GM23338 (cell line): ENCODE measurements at regions not wholly inside any gene's neighbourhood (a gene's known extent, or its start where the extent isn't known, plus 50 kb on each side); places are given as distances from the start of the nearest gene placed in this dataset.

Experiments used
- ATAC-seq: fragments of 200-7000 bp; cut with Tn5 transposase; 3 replicates; pipeline ENCODE4 v1.9.1; 2020
- DNase-seq: peaks from one replicate; pipeline ENCODE4 v3.0.0-alpha.2; 2015; ENCODE audit warnings: low spot score
- H2AFZ ChIP-seq: fragments of 200-600 bp; sonication (generic); 2 replicates; pipeline ENCODE4 v1.8.0; 2016; ENCODE audit warnings: antibody characterized with exemption, mild to moderate bottlenecking, moderate library complexity
- H3F3A ChIP-seq: fragments of 200-600 bp; sonication (generic); replicated peaks from 2 replicates; pipeline ENCODE4 v1.8.0; 2017; ENCODE audit warnings: antibody characterized with exemption, mixed run types, low read depth
- H3K27ac ChIP-seq: fragments of 200-600 bp; sonication (generic); 2 replicates; pipeline ENCODE4 v1.6.1; 2016; ENCODE audit warnings: low read depth
- H3K27me3 ChIP-seq: fragments of 200-600 bp; sonication (generic); 2 replicates; pipeline ENCODE4 v1.8.0; 2016; ENCODE audit warnings: mild to moderate bottlenecking, mixed run types, moderate library complexity; ENCODE audit not compliant: insufficient read depth
- H3K36me3 ChIP-seq: fragments of 200-600 bp; sonication (generic); 2 replicates; pipeline ENCODE4 v1.8.0; 2016; ENCODE audit warnings: mild to moderate bottlenecking; ENCODE audit not compliant: insufficient read depth
- H3K4me1 ChIP-seq: fragments of 200-600 bp; sonication (generic); 2 replicates; pipeline ENCODE4 v1.8.0; 2016; ENCODE audit warnings: mild to moderate bottlenecking, moderate library complexity; ENCODE audit not compliant: insufficient read depth
- H3K4me2 ChIP-seq: fragments of 200-600 bp; sonication (generic); 2 replicates; pipeline ENCODE4 v1.7.1; 2017; ENCODE audit warnings: mixed run types
- H3K4me3 ChIP-seq: fragments of 200-600 bp; sonication (generic); 2 replicates; pipeline ENCODE4 v1.6.1; 2016; ENCODE audit warnings: mixed run types
- H3K79me2 ChIP-seq: fragments of 200-600 bp; sonication (generic); replicated peaks from 2 replicates; pipeline ENCODE4 v1.8.0; 2017; ENCODE audit warnings: mild to moderate bottlenecking; ENCODE audit not compliant: insufficient read depth
- H3K9me2 ChIP-seq: fragments of 200-600 bp; sonication (generic); 2 replicates; pipeline ENCODE4 v1.8.0; 2017; ENCODE audit not compliant: insufficient read depth
- H4K20me1 ChIP-seq: fragments of 200-600 bp; sonication (generic); replicated peaks from 2 replicates; pipeline ENCODE4 v1.8.0; 2017; ENCODE audit warnings: mild to moderate bottlenecking; ENCODE audit not compliant: insufficient read depth
- H3K27ac Mint-ChIP-seq: 2 replicates; pipeline ENCODE4 v1.8.0; 2020; ENCODE audit warnings: inconsistent platforms, mild to moderate bottlenecking, moderate library complexity, mixed read lengths
- H3K27me3 Mint-ChIP-seq: 3 replicates; pipeline ENCODE4 v1.8.0; 2022; ENCODE audit warnings: low read depth, mild to moderate bottlenecking, moderate library complexity, mixed read lengths, inconsistent platforms; ENCODE audit not compliant: insufficient read depth, poor library complexity
- H3K36me3 Mint-ChIP-seq: 3 replicates; pipeline ENCODE4 v1.8.0; 2021; ENCODE audit warnings: low read depth, mild to moderate bottlenecking, inconsistent platforms, moderate library complexity, mixed read lengths
- H3K4me1 Mint-ChIP-seq: 3 replicates; pipeline ENCODE4 v1.8.0; 2020; ENCODE audit warnings: mild to moderate bottlenecking, inconsistent platforms, mixed read lengths
- H3K4me3 Mint-ChIP-seq: 3 replicates; pipeline ENCODE4 v1.8.0; 2021; ENCODE audit warnings: moderate library complexity, mild to moderate bottlenecking, inconsistent platforms, mixed read lengths
- H3K9me3 Mint-ChIP-seq: 3 replicates; pipeline ENCODE4 v1.8.0; 2020; ENCODE audit warnings: moderate library complexity, mild to moderate bottlenecking, inconsistent platforms, mixed read lengths
- CREB1 ChIP-seq: fragments of 250-450 bp; sonication (Bioruptor Pico); IDR thresholded peaks from 2 replicates; pipeline ENCODE4 v1.5.0; 2020; ENCODE audit warnings: low read depth, mild to moderate bottlenecking, moderate library complexity
- EZH2 ChIP-seq: fragments of 200-600 bp; sonication (generic); IDR thresholded peaks from one replicate; pipeline ENCODE4 v1.8.0; 2017; ENCODE audit warnings: antibody characterized with exemption, mild to moderate bottlenecking, low read depth; ENCODE audit not compliant: unreplicated experiment
- EZH2phosphoT487 ChIP-seq: fragments of 200-600 bp; sonication (generic); IDR thresholded peaks from one replicate; pipeline ENCODE4 v1.8.1; 2018; ENCODE audit warnings: antibody characterized with exemption; ENCODE audit not compliant: unreplicated experiment
- JUNB ChIP-seq: IDR thresholded peaks from one replicate; pipeline ENCODE4 v1.6.1; 2016; ENCODE audit warnings: antibody characterized with exemption; ENCODE audit not compliant: unreplicated experiment
- NANOG ChIP-seq: IDR thresholded peaks from 2 replicates; pipeline ENCODE4 v1.6.1; 2016; ENCODE audit warnings: antibody characterized with exemption, borderline replicate concordance
- POLR2AphosphoS5 ChIP-seq: IDR thresholded peaks from 2 replicates; pipeline ENCODE4 v1.6.1; 2016; ENCODE audit warnings: antibody characterized with exemption, low read depth
- STAT1 ChIP-seq: IDR thresholded peaks from one replicate; pipeline ENCODE4 v1.6.1; 2016; ENCODE audit warnings: antibody characterized with exemption; ENCODE audit not compliant: unreplicated experiment
- ZNF114 ChIP-seq: fragments of 250-450 bp; sonication (Bioruptor Pico); IDR thresholded peaks from 2 replicates; pipeline ENCODE4 v1.5.0; 2020; ENCODE audit warnings: mild to moderate bottlenecking, moderate library complexity
- ZNF331 ChIP-seq: fragments of 250-450 bp; sonication (Bioruptor Pico); IDR thresholded peaks from 2 replicates; pipeline ENCODE4 v1.5.0; 2020; ENCODE audit warnings: low read depth, mild to moderate bottlenecking, moderate library complexity
- TF ChIP-seq, protein P1 (sequence below), 2 experiments: fragments of 200-600 bp in 1 of 2; sonication (generic) in 1 of 2; conservative IDR thresholded peaks; 2 replicates each; pipeline versions ENCODE4 v1.5.1 to v1.6.1; 2016 to 2017; ENCODE audit warnings: antibody characterized with exemption in 2 of 2, low read depth in 2 of 2, mild to moderate bottlenecking in 2 of 2, moderate library complexity in 1 of 2
- TF ChIP-seq, protein P2 (sequence below): IDR thresholded peaks from 2 replicates; pipeline ENCODE4 v1.6.1; 2016; ENCODE audit warnings: antibody characterized with exemption
- TF ChIP-seq, protein P3 (sequence below): IDR thresholded peaks from one replicate; pipeline ENCODE4 v1.6.1; 2018; ENCODE audit warnings: antibody characterized with exemption; ENCODE audit not compliant: unreplicated experiment
- TF ChIP-seq, protein P4 (sequence below): fragments of 250-450 bp; sonication (Bioruptor Pico); IDR thresholded peaks from 2 replicates; pipeline ENCODE4 v1.5.0; 2020; ENCODE audit warnings: mild to moderate bottlenecking, moderate library complexity

DNA sequence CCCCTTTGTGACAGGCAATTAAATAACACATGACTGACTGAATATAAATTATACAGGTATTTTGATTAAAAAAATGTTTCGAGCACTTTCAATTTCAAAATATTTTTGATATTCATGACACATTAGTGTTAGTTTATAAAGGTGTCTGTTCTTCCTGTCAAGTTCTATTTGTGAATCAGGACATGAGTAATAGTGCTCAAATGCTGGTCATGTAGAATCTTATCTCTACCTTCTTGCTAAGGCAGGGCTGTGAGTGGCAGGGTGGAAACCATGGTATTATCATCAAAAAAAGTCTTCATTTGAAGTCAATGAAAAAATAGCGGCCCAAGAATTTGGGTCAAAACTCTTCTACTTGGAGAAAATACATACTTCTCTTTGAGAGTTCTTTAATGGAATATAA is 250.2 kb downstream of the DACT1 start:
- Histone ChIP-seq H4K20me1 (no peaks in the 10 kb centered on the region), H2AFZ (no peak overlapping the region), H3K4me3 (no peak overlapping the region), H3F3A (no peaks in the 10 kb centered on the region), H3K4me1 (no peaks in the 10 kb centered on the region), H3K79me2 (no peaks in the 10 kb centered on the region), H3K36me3 (no peaks in the 10 kb centered on the region), H3K27me3 (no peaks in the 10 kb centered on the region), H3K9me2 (peaks cover 3% of the 10 kb centered on the region; the same call in 1 of the 2 replicates), H3K27ac (no peak overlapping the region), H3K4me2 (no peak overlapping the region)
- Mint-ChIP-seq H3K27me3 (no peaks in the 10 kb centered on the region), H3K36me3 (no peaks in the 10 kb centered on the region), H3K4me3 (no peak overlapping the region), H3K27ac (no peak overlapping the region), H3K9me3 (no peaks in the 10 kb centered on the region), H3K4me1 (no peaks in the 10 kb centered on the region)
- ATAC-seq, result no peak
- DNase-seq, result no peak
- TF ChIP-seq POLR2AphosphoS5 (no peak), JUNB (no peak), EZH2 (no peak), CREB1 (no peak), EZH2phosphoT487 (no peak), STAT1 (no peak), NANOG (no peak), ZNF114 (CRISPR knock-in tag) (no peak), ZNF331 (CRISPR knock-in tag) (no peak)
- TF ChIP-seq, protein P1, sequence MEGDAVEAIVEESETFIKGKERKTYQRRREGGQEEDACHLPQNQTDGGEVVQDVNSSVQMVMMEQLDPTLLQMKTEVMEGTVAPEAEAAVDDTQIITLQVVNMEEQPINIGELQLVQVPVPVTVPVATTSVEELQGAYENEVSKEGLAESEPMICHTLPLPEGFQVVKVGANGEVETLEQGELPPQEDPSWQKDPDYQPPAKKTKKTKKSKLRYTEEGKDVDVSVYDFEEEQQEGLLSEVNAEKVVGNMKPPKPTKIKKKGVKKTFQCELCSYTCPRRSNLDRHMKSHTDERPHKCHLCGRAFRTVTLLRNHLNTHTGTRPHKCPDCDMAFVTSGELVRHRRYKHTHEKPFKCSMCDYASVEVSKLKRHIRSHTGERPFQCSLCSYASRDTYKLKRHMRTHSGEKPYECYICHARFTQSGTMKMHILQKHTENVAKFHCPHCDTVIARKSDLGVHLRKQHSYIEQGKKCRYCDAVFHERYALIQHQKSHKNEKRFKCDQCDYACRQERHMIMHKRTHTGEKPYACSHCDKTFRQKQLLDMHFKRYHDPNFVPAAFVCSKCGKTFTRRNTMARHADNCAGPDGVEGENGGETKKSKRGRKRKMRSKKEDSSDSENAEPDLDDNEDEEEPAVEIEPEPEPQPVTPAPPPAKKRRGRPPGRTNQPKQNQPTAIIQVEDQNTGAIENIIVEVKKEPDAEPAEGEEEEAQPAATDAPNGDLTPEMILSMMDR (conservative IDR thresholded peaks at IDR 0.05; ENCODE audit: low read depth in 2 of 2), result no peak
- TF ChIP-seq, protein P2, sequence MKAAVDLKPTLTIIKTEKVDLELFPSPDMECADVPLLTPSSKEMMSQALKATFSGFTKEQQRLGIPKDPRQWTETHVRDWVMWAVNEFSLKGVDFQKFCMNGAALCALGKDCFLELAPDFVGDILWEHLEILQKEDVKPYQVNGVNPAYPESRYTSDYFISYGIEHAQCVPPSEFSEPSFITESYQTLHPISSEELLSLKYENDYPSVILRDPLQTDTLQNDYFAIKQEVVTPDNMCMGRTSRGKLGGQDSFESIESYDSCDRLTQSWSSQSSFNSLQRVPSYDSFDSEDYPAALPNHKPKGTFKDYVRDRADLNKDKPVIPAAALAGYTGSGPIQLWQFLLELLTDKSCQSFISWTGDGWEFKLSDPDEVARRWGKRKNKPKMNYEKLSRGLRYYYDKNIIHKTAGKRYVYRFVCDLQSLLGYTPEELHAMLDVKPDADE, result no peak
- TF ChIP-seq, protein P3, sequence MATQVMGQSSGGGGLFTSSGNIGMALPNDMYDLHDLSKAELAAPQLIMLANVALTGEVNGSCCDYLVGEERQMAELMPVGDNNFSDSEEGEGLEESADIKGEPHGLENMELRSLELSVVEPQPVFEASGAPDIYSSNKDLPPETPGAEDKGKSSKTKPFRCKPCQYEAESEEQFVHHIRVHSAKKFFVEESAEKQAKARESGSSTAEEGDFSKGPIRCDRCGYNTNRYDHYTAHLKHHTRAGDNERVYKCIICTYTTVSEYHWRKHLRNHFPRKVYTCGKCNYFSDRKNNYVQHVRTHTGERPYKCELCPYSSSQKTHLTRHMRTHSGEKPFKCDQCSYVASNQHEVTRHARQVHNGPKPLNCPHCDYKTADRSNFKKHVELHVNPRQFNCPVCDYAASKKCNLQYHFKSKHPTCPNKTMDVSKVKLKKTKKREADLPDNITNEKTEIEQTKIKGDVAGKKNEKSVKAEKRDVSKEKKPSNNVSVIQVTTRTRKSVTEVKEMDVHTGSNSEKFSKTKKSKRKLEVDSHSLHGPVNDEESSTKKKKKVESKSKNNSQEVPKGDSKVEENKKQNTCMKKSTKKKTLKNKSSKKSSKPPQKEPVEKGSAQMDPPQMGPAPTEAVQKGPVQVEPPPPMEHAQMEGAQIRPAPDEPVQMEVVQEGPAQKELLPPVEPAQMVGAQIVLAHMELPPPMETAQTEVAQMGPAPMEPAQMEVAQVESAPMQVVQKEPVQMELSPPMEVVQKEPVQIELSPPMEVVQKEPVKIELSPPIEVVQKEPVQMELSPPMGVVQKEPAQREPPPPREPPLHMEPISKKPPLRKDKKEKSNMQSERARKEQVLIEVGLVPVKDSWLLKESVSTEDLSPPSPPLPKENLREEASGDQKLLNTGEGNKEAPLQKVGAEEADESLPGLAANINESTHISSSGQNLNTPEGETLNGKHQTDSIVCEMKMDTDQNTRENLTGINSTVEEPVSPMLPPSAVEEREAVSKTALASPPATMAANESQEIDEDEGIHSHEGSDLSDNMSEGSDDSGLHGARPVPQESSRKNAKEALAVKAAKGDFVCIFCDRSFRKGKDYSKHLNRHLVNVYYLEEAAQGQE, result no peak
- TF ChIP-seq, protein P4, sequence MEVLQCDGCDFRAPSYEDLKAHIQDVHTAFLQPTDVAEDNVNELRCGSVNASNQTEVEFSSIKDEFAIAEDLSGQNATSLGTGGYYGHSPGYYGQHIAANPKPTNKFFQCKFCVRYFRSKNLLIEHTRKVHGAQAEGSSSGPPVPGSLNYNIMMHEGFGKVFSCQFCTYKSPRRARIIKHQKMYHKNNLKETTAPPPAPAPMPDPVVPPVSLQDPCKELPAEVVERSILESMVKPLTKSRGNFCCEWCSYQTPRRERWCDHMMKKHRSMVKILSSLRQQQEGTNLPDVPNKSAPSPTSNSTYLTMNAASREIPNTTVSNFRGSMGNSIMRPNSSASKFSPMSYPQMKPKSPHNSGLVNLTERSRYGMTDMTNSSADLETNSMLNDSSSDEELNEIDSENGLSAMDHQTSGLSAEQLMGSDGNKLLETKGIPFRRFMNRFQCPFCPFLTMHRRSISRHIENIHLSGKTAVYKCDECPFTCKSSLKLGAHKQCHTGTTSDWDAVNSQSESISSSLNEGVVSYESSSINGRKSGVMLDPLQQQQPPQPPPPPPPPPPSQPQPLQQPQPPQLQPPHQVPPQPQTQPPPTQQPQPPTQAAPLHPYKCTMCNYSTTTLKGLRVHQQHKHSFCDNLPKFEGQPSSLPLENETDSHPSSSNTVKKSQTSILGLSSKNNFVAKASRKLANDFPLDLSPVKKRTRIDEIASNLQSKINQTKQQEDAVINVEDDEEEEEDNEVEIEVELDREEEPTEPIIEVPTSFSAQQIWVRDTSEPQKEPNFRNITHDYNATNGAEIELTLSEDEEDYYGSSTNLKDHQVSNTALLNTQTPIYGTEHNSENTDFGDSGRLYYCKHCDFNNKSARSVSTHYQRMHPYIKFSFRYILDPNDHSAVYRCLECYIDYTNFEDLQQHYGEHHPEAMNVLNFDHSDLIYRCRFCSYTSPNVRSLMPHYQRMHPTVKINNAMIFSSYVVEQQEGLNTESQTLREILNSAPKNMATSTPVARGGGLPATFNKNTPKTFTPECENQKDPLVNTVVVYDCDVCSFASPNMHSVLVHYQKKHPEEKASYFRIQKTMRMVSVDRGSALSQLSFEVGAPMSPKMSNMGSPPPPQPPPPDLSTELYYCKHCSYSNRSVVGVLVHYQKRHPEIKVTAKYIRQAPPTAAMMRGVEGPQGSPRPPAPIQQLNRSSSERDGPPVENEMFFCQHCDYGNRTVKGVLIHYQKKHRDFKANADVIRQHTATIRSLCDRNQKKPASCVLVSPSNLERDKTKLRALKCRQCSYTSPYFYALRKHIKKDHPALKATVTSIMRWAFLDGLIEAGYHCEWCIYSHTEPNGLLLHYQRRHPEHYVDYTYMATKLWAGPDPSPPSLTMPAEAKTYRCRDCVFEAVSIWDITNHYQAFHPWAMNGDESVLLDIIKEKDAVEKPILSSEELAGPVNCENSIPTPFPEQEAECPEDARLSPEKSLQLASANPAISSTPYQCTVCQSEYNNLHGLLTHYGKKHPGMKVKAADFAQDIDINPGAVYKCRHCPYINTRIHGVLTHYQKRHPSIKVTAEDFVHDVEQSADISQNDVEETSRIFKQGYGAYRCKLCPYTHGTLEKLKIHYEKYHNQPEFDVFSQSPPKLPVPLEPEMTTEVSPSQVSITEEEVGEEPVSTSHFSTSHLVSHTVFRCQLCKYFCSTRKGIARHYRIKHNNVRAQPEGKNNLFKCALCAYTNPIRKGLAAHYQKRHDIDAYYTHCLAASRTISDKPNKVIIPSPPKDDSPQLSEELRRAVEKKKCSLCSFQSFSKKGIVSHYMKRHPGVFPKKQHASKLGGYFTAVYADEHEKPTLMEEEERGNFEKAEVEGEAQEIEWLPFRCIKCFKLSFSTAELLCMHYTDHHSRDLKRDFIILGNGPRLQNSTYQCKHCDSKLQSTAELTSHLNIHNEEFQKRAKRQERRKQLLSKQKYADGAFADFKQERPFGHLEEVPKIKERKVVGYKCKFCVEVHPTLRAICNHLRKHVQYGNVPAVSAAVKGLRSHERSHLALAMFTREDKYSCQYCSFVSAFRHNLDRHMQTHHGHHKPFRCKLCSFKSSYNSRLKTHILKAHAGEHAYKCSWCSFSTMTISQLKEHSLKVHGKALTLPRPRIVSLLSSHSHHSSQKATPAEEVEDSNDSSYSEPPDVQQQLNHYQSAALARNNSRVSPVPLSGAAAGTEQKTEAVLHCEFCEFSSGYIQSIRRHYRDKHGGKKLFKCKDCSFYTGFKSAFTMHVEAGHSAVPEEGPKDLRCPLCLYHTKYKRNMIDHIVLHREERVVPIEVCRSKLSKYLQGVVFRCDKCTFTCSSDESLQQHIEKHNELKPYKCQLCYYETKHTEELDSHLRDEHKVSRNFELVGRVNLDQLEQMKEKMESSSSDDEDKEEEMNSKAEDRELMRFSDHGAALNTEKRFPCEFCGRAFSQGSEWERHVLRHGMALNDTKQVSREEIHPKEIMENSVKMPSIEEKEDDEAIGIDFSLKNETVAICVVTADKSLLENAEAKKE (CRISPR knock-in tag), result no peak
